Neural progenitor cell (in vitro differentiated cells): ENCODE measurements at regions not wholly inside any gene's neighbourhood (a gene's known extent, or its start where the extent isn't known, plus 50 kb on each side); places are given as distances from the start of the nearest gene placed in this dataset.

ENCODE experiments used
- DNase-seq: peaks from one replicate; pipeline ENCODE4 v3.0.0-alpha.2; 2016; ENCODE audit warnings: low spot score
- H2AFZ ChIP-seq: fragments of 200-600 bp; sonication (generic); replicated peaks from 2 replicates; pipeline ENCODE4 v1.6.1; 2016; ENCODE audit warnings: antibody characterized with exemption
- H3F3A ChIP-seq: fragments of 200-600 bp; sonication (generic); 2 replicates; pipeline ENCODE4 v1.6.1; 2016; ENCODE audit warnings: antibody characterized with exemption, low read depth
- H3K27ac ChIP-seq: fragments of 200-600 bp; sonication (generic); 2 replicates; pipeline ENCODE4 v1.5.1; 2016; ENCODE audit warnings: mild to moderate bottlenecking
- H3K27me3 ChIP-seq: fragments of 200-600 bp; sonication (generic); 2 replicates; pipeline ENCODE4 v1.6.1; 2016; ENCODE audit warnings: mild to moderate bottlenecking, moderate library complexity
- H3K36me3 ChIP-seq: fragments of 200-600 bp; sonication (generic); 2 replicates; pipeline ENCODE4 v1.5.1; 2016
- H3K4me1 ChIP-seq: fragments of 200-600 bp; sonication (generic); 2 replicates; pipeline ENCODE4 v1.6.1; 2016; ENCODE audit warnings: mixed run types
- H3K4me2 ChIP-seq: fragments of 200-600 bp; sonication (generic); 2 replicates; pipeline ENCODE4 v1.6.1; 2016
- H3K4me3 ChIP-seq: fragments of 200-600 bp; sonication (generic); 2 replicates; pipeline ENCODE4 v1.5.1; 2016
- H3K79me2 ChIP-seq: fragments of 200-600 bp; sonication (generic); 2 replicates; pipeline ENCODE4 v1.6.1; 2016; ENCODE audit warnings: low read depth
- H3K9ac ChIP-seq: fragments of 200-600 bp; sonication (generic); 2 replicates; pipeline ENCODE4 v1.6.1; 2016
- H3K9me3 ChIP-seq: fragments of 200-600 bp; sonication (generic); 2 replicates; pipeline ENCODE4 v1.5.1; 2016; ENCODE audit warnings: low read depth
- H4K20me1 ChIP-seq: fragments of 200-600 bp; sonication (generic); 2 replicates; pipeline ENCODE4 v1.6.1; 2016; ENCODE audit warnings: low read depth
- H3K27ac Mint-ChIP-seq: 3 replicates; pipeline ENCODE4 v1.8.0; 2021; ENCODE audit warnings: mixed read lengths
- H3K27me3 Mint-ChIP-seq: 2 replicates; pipeline ENCODE4 v1.8.0; 2022; ENCODE audit warnings: low read depth, mild to moderate bottlenecking, inconsistent platforms, moderate library complexity, mixed read lengths; ENCODE audit not compliant: insufficient read depth
- H3K36me3 Mint-ChIP-seq: 3 replicates; pipeline ENCODE4 v1.8.0; 2021; ENCODE audit warnings: mixed read lengths
- H3K4me1 Mint-ChIP-seq: 3 replicates; pipeline ENCODE4 v1.8.0; 2021; ENCODE audit warnings: mixed read lengths
- H3K4me3 Mint-ChIP-seq: 3 replicates; pipeline ENCODE4 v1.8.0; 2021; ENCODE audit warnings: mild to moderate bottlenecking, moderate library complexity, mixed read lengths
- H3K9me3 Mint-ChIP-seq: 3 replicates; pipeline ENCODE4 v1.8.0; 2020; ENCODE audit warnings: mixed read lengths
- EZH2 ChIP-seq: fragments of 200-600 bp; sonication (generic); IDR thresholded peaks from 2 replicates; pipeline ENCODE4 v1.6.1; 2017; ENCODE audit warnings: antibody characterized with exemption, mild to moderate bottlenecking, moderate library complexity
- EZH2phosphoT487 ChIP-seq: fragments of 200-600 bp; sonication (generic); IDR thresholded peaks from 2 replicates; pipeline ENCODE4 v1.6.1; 2017; ENCODE audit warnings: antibody characterized with exemption
- TF ChIP-seq, protein P1 (sequence below): fragments of 200-600 bp; sonication (generic); IDR thresholded peaks from 2 replicates; pipeline ENCODE4 v1.5.1; 2017; ENCODE audit warnings: antibody characterized with exemption, mild to moderate bottlenecking

DNA sequence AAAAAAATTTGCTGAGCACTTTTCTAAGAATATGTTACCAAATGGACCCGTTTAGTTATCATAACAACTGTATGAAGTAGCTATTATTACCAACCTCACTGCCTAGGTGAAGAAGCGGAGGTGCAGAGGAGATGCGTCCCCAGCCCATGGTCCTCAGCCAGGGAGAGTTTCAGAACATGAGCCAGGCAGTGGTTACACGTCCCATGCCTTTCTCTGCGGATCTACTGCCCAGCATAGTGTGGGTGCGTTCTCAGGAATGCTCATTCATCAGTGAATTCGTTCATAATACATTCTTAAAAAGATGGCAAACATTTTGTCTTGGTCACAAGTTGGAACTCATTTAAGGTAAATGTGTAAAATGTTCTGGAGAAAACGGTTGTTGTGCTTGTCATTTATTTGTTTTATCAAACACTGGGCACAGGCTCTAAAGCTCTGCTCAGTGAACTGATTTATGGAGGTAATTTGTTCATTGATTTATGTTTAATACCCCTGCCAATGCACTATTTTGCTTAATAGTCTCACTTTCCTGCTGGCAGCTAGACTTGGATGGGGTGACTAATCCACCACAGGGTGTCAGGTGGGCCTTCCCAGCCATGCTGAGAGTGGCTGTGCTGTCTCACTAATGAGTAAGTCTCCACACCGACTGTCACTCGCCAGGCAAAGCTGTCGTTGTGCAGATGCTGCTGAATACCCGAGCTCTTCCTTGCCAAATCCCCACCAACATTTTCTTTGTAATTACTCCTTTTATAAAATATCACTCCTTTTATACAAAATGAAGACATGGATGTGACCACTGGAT, 248.8 kb downstream of the TENT4A start:
- DNase-seq, result no peak
- Histone ChIP-seq H3F3A (no peaks in the 10 kb centered on the region), H2AFZ (no peak overlapping the region), H3K4me1 (no peaks in the 10 kb centered on the region), H3K79me2 (no peaks in the 10 kb centered on the region), H3K4me3 (no peak overlapping the region), H3K4me2 (no peak overlapping the region), H4K20me1 (no peaks in the 10 kb centered on the region), H3K27me3 (no peaks in the 10 kb centered on the region), H3K9ac (no peak overlapping the region), H3K9me3 (no peaks in the 10 kb centered on the region), H3K27ac (no peak overlapping the region), H3K36me3 (no peaks in the 10 kb centered on the region)
- peaks cover 2% of the 10 kb centered on the region for H3K4me1 Mint-ChIP-seq
- no peak overlapping the region for H3K4me3 Mint-ChIP-seq
- H3K9me3 Mint-ChIP-seq, result peaks cover 6% of the 10 kb centered on the region
- peaks cover 4% of the 10 kb centered on the region for H3K27me3 Mint-ChIP-seq
- no peak for TF ChIP-seq EZH2
- TF ChIP-seq EZH2phosphoT487, result no peak
- TF ChIP-seq, protein P1, sequence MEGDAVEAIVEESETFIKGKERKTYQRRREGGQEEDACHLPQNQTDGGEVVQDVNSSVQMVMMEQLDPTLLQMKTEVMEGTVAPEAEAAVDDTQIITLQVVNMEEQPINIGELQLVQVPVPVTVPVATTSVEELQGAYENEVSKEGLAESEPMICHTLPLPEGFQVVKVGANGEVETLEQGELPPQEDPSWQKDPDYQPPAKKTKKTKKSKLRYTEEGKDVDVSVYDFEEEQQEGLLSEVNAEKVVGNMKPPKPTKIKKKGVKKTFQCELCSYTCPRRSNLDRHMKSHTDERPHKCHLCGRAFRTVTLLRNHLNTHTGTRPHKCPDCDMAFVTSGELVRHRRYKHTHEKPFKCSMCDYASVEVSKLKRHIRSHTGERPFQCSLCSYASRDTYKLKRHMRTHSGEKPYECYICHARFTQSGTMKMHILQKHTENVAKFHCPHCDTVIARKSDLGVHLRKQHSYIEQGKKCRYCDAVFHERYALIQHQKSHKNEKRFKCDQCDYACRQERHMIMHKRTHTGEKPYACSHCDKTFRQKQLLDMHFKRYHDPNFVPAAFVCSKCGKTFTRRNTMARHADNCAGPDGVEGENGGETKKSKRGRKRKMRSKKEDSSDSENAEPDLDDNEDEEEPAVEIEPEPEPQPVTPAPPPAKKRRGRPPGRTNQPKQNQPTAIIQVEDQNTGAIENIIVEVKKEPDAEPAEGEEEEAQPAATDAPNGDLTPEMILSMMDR, result no peak
- H3K36me3 Mint-ChIP-seq, result peaks cover 2% of the 10 kb centered on the region
- H3K27ac Mint-ChIP-seq, result no peak overlapping the region

DNA sequence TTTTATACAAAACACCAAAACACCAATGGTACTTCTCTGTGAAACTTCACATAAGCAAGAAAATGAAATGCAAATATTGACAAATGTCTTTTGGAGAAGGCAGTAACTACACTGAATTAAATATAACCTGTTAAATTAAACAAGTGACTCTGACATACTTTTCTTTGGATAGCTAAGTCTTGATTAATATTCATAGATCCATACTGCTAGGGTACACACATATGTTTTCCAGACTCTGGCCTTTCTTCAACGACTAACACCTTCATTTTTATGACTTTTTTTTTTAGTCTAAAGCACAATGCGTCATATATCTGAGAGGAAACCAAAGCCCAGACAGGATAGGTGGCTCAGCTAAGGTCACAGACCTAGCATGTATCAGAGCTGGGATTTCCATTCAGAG, 263.7 kb downstream of the TENT4A start:
- H3K4me1 Mint-ChIP-seq, result no peaks in the 10 kb centered on the region

DNA sequence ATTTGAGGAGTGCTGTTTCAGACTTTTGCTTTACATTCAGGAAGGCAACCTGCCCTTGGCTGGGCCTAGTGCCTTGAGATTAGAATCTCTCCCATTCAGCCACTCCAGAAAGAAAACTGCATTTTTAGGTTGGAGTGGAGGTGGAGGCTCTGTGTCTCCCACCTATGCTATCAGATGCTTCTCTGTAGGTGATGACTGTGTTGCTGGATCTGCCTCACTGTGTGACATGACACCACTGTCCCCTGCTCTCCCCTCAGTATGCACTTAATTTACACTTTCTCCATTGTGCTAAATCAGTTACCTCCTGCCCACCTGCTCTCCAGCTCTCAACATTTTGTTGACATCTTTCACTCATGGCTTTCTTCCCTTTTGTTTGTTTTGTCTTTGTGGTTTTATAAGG, 265.8 kb downstream of the TENT4A start:
- no peak overlapping the region for H3K4me2 ChIP-seq
- Mint-ChIP-seq H3K36me3 (no peaks in the 10 kb centered on the region), H3K27ac (no peak overlapping the region), H3K4me3 (no peak overlapping the region), H3K4me1 (no peaks in the 10 kb centered on the region), H3K9me3 (no peaks in the 10 kb centered on the region), H3K27me3 (no peaks in the 10 kb centered on the region)
- no peaks in the 10 kb centered on the region for H3K79me2 ChIP-seq
- no peak overlapping the region for H3K27ac ChIP-seq
- H3K9ac ChIP-seq, result no peak overlapping the region
- H3F3A ChIP-seq, result no peaks in the 10 kb centered on the region
- DNase-seq, result no peak
- no peak overlapping the region for H3K4me3 ChIP-seq
- TF ChIP-seq, protein P1, result no peak
- TF ChIP-seq EZH2 (no peak), EZH2phosphoT487 (no peak)
- no peaks in the 10 kb centered on the region for H3K9me3 ChIP-seq
- no peaks in the 10 kb centered on the region for H3K27me3 ChIP-seq
- H4K20me1 ChIP-seq, result no peaks in the 10 kb centered on the region
- H3K4me1 ChIP-seq, result no peaks in the 10 kb centered on the region
- no peaks in the 10 kb centered on the region for H3K36me3 ChIP-seq
- H2AFZ ChIP-seq, result no peak overlapping the region

More for the DNA sequence above, 263.7 kb downstream of the TENT4A start:
- H3K79me2 ChIP-seq, result no peaks in the 10 kb centered on the region
- no peak overlapping the region for H3K27ac ChIP-seq
- H3K36me3 ChIP-seq, result no peaks in the 10 kb centered on the region
- Mint-ChIP-seq H3K36me3 (no peaks in the 10 kb centered on the region), H3K9me3 (no peaks in the 10 kb centered on the region), H3K27me3 (no peaks in the 10 kb centered on the region), H3K27ac (no peak overlapping the region), H3K4me3 (no peak overlapping the region)
- no peak overlapping the region for H3K4me2 ChIP-seq
- H3K9me3 ChIP-seq, result no peaks in the 10 kb centered on the region
- no peaks in the 10 kb centered on the region for H3K27me3 ChIP-seq
- no peaks in the 10 kb centered on the region for H4K20me1 ChIP-seq
- no peaks in the 10 kb centered on the region for H3K4me1 ChIP-seq
- no peak for DNase-seq
- no peak overlapping the region for H3K9ac ChIP-seq
- TF ChIP-seq EZH2 (no peak), EZH2phosphoT487 (no peak)
- TF ChIP-seq, protein P1, result no peak
- H3K4me3 ChIP-seq, result no peak overlapping the region
- H3F3A ChIP-seq, result no peaks in the 10 kb centered on the region
- no peak overlapping the region for H2AFZ ChIP-seq
